H1 (cell line): ENCODE measurements at regions not wholly inside any gene's neighbourhood (a gene's known extent, or its start where the extent isn't known, plus 50 kb on each side); places are given as distances from the start of the nearest gene placed in this dataset.

Experiments used
- CTCF ChIA-PET: fragments of 300-600 bp; sonication (Branson Sonifier 250); formaldehyde crosslinking; loops from one replicate; lab custom pipeline; 2021; ENCODE audit not compliant: partially characterized antibody; lab: Charles Lee
- POLR2A ChIA-PET: fragments of 300-600 bp; sonication (Branson Sonifier 250); formaldehyde crosslinking; loops from one replicate; lab custom pipeline; 2021; ENCODE audit warnings: inconsistent platforms; ENCODE audit not compliant: partially characterized antibody; lab: Charles Lee
- DNase-seq, 2 experiments: peaks; one replicate each; pipeline versions ENCODE4 v3.0.0 to v3.0.0-alpha.2; 2010 to 2022; ENCODE audit warnings: low spot score in 2 of 2, low read depth in 1 of 2, mixed read lengths in 1 of 2
- FAIRE-seq: peaks from 2 replicates; lab custom pipeline; 2011; peaks lifted over from hg19 to GRCh38; lab: Jason Lieb, UNC
- H2AFZ ChIP-seq: 2 replicates; pipeline ENCODE4 v1.8.1; 2012; ENCODE audit warnings: low read length, inconsistent platforms
- H2AK5ac ChIP-seq: 2 replicates; pipeline ENCODE4 v1.6.1; 2013; ENCODE audit warnings: low read depth, low read length
- H2BK120ac ChIP-seq: replicated peaks from 2 replicates; pipeline ENCODE3; 2013; ENCODE audit warnings: low read depth, low read length, inconsistent platforms
- H2BK12ac ChIP-seq: 2 replicates; pipeline ENCODE4 v1.6.1; 2013; ENCODE audit warnings: low read depth, low read length
- H2BK15ac ChIP-seq: 2 replicates; pipeline ENCODE4 v1.6.1; 2013; ENCODE audit warnings: low read length
- H2BK20ac ChIP-seq: 2 replicates; pipeline ENCODE4 v1.6.1; 2013; ENCODE audit warnings: low read length
- H2BK5ac ChIP-seq: 2 replicates; pipeline ENCODE4 v1.6.1; 2013; ENCODE audit warnings: low read depth, low read length
- H3K14ac ChIP-seq: 2 replicates; pipeline ENCODE4 v1.6.1; 2013; ENCODE audit warnings: inconsistent platforms; ENCODE audit not compliant: insufficient read length
- H3K18ac ChIP-seq: 2 replicates; pipeline ENCODE4 v1.6.1; 2013; ENCODE audit warnings: low read length; ENCODE audit errors: extremely low read depth
- H3K23ac ChIP-seq: 2 replicates; pipeline ENCODE4 v1.6.1; 2013; ENCODE audit warnings: inconsistent platforms; ENCODE audit not compliant: insufficient read length
- H3K23me2 ChIP-seq: 2 replicates; pipeline ENCODE4 v1.6.1; 2013; ENCODE audit warnings: low read depth, low read length
- H3K27ac ChIP-seq: 2 replicates; pipeline ENCODE4 v1.6.1; 2011; ENCODE audit warnings: low read depth, low read length, inconsistent platforms
- H3K27me3 ChIP-seq, 4 experiments: replicated peaks in 1 of 4; 1 replicate in 1 of 4; 2 replicates in 3 of 4; pipeline versions ENCODE4 v1.6.1 to v1.8.1; 2011 to 2013; ENCODE audit warnings: low read length in 3 of 4, mild to moderate bottlenecking in 3 of 4, inconsistent platforms in 2 of 4, mixed read lengths in 2 of 4, moderate library complexity in 1 of 4; ENCODE audit not compliant: control insufficient read depth in 3 of 4, insufficient read depth in 3 of 4; ENCODE audit errors: extremely low read depth in 1 of 4
- H3K36me3 ChIP-seq, 4 experiments: 2 replicates each; pipeline versions ENCODE4 v1.6.1 to v1.8.1; 2011 to 2013; ENCODE audit warnings: mild to moderate bottlenecking in 4 of 4, low read length in 3 of 4, moderate library complexity in 2 of 4, control low read depth in 1 of 4, inconsistent platforms in 1 of 4; ENCODE audit not compliant: insufficient read depth in 4 of 4, control insufficient read depth in 2 of 4
- H3K4ac ChIP-seq: replicated peaks from 2 replicates; pipeline ENCODE3; 2013; ENCODE audit warnings: low read length, low read depth, mixed read lengths, inconsistent platforms; ENCODE audit not compliant: insufficient read length
- H3K4me1 ChIP-seq, 4 experiments: replicated peaks in 1 of 4; 1 replicate in 1 of 4; 2 replicates in 3 of 4; pipeline versions ENCODE4 v1.6.1 to v1.8.1; 2011 to 2013; ENCODE audit warnings: low read length in 3 of 4, inconsistent platforms in 2 of 4, mixed read lengths in 1 of 4; ENCODE audit not compliant: insufficient read depth in 4 of 4, control insufficient read depth in 3 of 4
- H3K4me2 ChIP-seq, 2 experiments: 2 replicates each; pipeline versions ENCODE4 v1.6.1 to v1.8.1; 2011 to 2013; ENCODE audit warnings: low read depth in 2 of 2, low read length in 2 of 2, control low read depth in 1 of 2, inconsistent platforms in 1 of 2, mild to moderate bottlenecking in 1 of 2; ENCODE audit not compliant: insufficient read depth in 1 of 2
- H3K4me3 ChIP-seq, 4 experiments: fragments of 200-600, 300-600 bp in 1 of 4; sonication (generic), shearing (Covaris generic), sonication (Bioruptor Twin) in 1 of 4; 2 replicates each; pipeline versions ENCODE4 v1.5.1 to v1.8.1; 2011 to 2016; ENCODE audit warnings: low read length in 4 of 4, low read depth in 3 of 4, control low read depth in 2 of 4, inconsistent platforms in 2 of 4, mild to moderate bottlenecking in 2 of 4, mixed read lengths in 1 of 4, moderate library complexity in 1 of 4; ENCODE audit not compliant: insufficient read depth in 2 of 4; ENCODE audit errors: extremely low read depth in 1 of 4
- H3K56ac ChIP-seq: replicated peaks from 2 replicates; pipeline ENCODE3; 2013; ENCODE audit warnings: low read depth, mild to moderate bottlenecking, mixed read lengths, low read length, inconsistent platforms; ENCODE audit not compliant: insufficient read length
- H3K79me1 ChIP-seq: 2 replicates; pipeline ENCODE4 v1.6.1; 2013; ENCODE audit warnings: low read depth, low read length, control low read depth
- H3K79me2 ChIP-seq, 2 experiments: 2 replicates each; pipeline versions ENCODE4 v1.6.1 to v1.8.1; 2012 to 2013; ENCODE audit warnings: low read length in 2 of 2, mild to moderate bottlenecking in 2 of 2, inconsistent platforms in 1 of 2; ENCODE audit not compliant: insufficient read depth in 2 of 2, control insufficient read depth in 1 of 2
- H3K9ac ChIP-seq, 4 experiments: replicated peaks in 1 of 4; 1 replicate in 1 of 4; 2 replicates in 3 of 4; pipeline versions ENCODE4 v1.6.1 to v1.8.1; 2011 to 2013; ENCODE audit warnings: low read depth in 3 of 4, low read length in 3 of 4, control low read depth in 2 of 4, mild to moderate bottlenecking in 2 of 4, moderate library complexity in 2 of 4, inconsistent platforms in 1 of 4; ENCODE audit errors: extremely low read depth in 1 of 4
- H3K9me3 ChIP-seq, 2 experiments: 2 replicates each; pipeline versions ENCODE4 v1.6.1 to v1.8.1; 2012 to 2013; ENCODE audit warnings: mild to moderate bottlenecking in 2 of 2, moderate library complexity in 2 of 2, control low read depth in 1 of 2, inconsistent platforms in 1 of 2, low read depth in 1 of 2, low read length in 1 of 2, mixed read lengths in 1 of 2; ENCODE audit not compliant: insufficient read depth in 2 of 2
- H4K20me1 ChIP-seq, 2 experiments: replicated peaks in 1 of 2; 2 replicates each; pipeline versions ENCODE3 to v1.8.1; 2011 to 2013; ENCODE audit warnings: inconsistent platforms in 2 of 2, low read length in 2 of 2, mild to moderate bottlenecking in 1 of 2; ENCODE audit not compliant: insufficient read depth in 2 of 2, control insufficient read depth in 1 of 2
- H4K5ac ChIP-seq: 2 replicates; pipeline ENCODE4 v1.6.1; 2013; ENCODE audit warnings: low read length, low read depth, mixed read lengths, inconsistent platforms; ENCODE audit not compliant: insufficient read length
- H4K8ac ChIP-seq: 2 replicates; pipeline ENCODE4 v1.8.0; 2013; ENCODE audit warnings: mild to moderate bottlenecking, moderate library complexity, low read length, inconsistent platforms; ENCODE audit not compliant: insufficient read depth; ENCODE audit errors: extremely low read depth
- H4K91ac ChIP-seq: replicated peaks from 2 replicates; pipeline ENCODE3; 2013; ENCODE audit warnings: low read length, mixed read lengths, inconsistent platforms; ENCODE audit not compliant: insufficient read length
- CEBPB ChIP-seq: IDR thresholded peaks from 2 replicates; pipeline ENCODE4 v1.6.1; 2012; ENCODE audit warnings: low read depth, low read length
- E2F6 ChIP-seq: IDR thresholded peaks from 2 replicates; pipeline ENCODE4 v1.6.1; 2012; ENCODE audit warnings: inconsistent platforms
- HDAC2 ChIP-seq, 2 experiments: fragments of 300-600 bp in 1 of 2; sonication (generic) in 1 of 2; IDR thresholded peaks; 2 replicates each; pipeline ENCODE4 v1.6.1; 2011 to 2012; ENCODE audit warnings: low read depth in 2 of 2, low read length in 2 of 2, mild to moderate bottlenecking in 2 of 2, moderate library complexity in 2 of 2, borderline replicate concordance in 1 of 2, inconsistent platforms in 1 of 2
- TAF1 ChIP-seq: IDR thresholded peaks from 2 replicates; pipeline ENCODE4 v1.6.1; 2011; ENCODE audit warnings: mild to moderate bottlenecking, low read depth, low read length
- WGBS, 2 experiments: shearing (Covaris generic) in 1 of 2; methylation state at CpG; one replicate each; pipeline versions ENCODE4 v1.1.6 to v1.1.7; 2013 to 2015; ENCODE audit warnings: low lambda C conversion rate in 2 of 2, mixed read lengths in 2 of 2, inconsistent platforms in 1 of 2, low coverage in 1 of 2, missing lambda C conversion rate in 1 of 2; ENCODE audit not compliant: insufficient replicate concordance in 2 of 2, insufficient coverage in 1 of 2, insufficient read length in 1 of 2; ENCODE audit errors: extremely low coverage in 1 of 2, missing lambda C conversion rate in 1 of 2; 5-methylcytosine and 5-hydroxymethylcytosine counted together

- FAIRE-seq, result no peak
- no peak overlapping the region for H4K91ac ChIP-seq
- no peaks in the 10 kb centered on the region for H3K36me3 ChIP-seq
- no peak overlapping the region for H3K4me3 ChIP-seq
- no peak overlapping the region for H2AK5ac ChIP-seq
- no peak overlapping the region for H2BK5ac ChIP-seq
- H4K5ac ChIP-seq, result no peak overlapping the region
- CTCF ChIA-PET, result interaction anchor here (2.4 to 12.5 kb wide), 3 partner anchors 48 to 433 kb away, joined by 12 to 132 read pairs (median 14); no protein-coding TSS in a partner anchor
- H3K9ac ChIP-seq, result no peak overlapping the region
- H3K4ac ChIP-seq, result no peak overlapping the region
- H3K9me3 ChIP-seq, result no peaks in the 10 kb centered on the region
- no peaks in the 10 kb centered on the region for H4K20me1 ChIP-seq
- H3K27ac ChIP-seq, result no peak overlapping the region
- no peak overlapping the region for H3K23ac ChIP-seq
- H3K56ac ChIP-seq, result no peak overlapping the region
- no peak overlapping the region for H4K8ac ChIP-seq
- H2BK12ac ChIP-seq, result no peak overlapping the region
- H2AFZ ChIP-seq, result 0 out of 2 replicates have a peak overlapping the region, but pooled peaks have one; percentile 39
- H3K79me1 ChIP-seq, result no peaks in the 10 kb centered on the region
- no peak for DNase-seq
- no peak overlapping the region for H3K14ac ChIP-seq
- no peaks in the 10 kb centered on the region for H3K27me3 ChIP-seq
- H3K79me2 ChIP-seq, result no peaks in the 10 kb centered on the region
- no peak overlapping the region for H3K18ac ChIP-seq
- no peak overlapping the region for H3K4me2 ChIP-seq
- POLR2A ChIA-PET, result no interaction called here
- no peak overlapping the region for H2BK20ac ChIP-seq
- no peaks in the 10 kb centered on the region for H3K23me2 ChIP-seq
- no peak overlapping the region for H2BK120ac ChIP-seq
- WGBS, 2 experiments, result 53% methylated on average over 2 of the region's 3 CpGs; no CpG with 5 or more reads in 1 of the 2 experiments
- no peaks in the 10 kb centered on the region for H3K4me1 ChIP-seq
- H2BK15ac ChIP-seq, result no peak overlapping the region
- no peak for TF ChIP-seq CEBPB
- TF ChIP-seq E2F6, result no peak
- TF ChIP-seq TAF1, result no peak
- no peak for TF ChIP-seq HDAC2 (IDR thresholded peaks at IDR 0.05; ENCODE audit: borderline replicate concordance in 1 of 2, low read depth in 2 of 2, low read length in 2 of 2)
Measured at GRCh38 chr2:37829202-37829601, 95.9 kb upstream of the RMDN2 start.
